CD4-positive, CD25-positive, alpha-beta regulatory T cell (primary cell): ENCODE measurements at regions not wholly inside any gene's neighbourhood (a gene's known extent, or its start where the extent isn't known, plus 50 kb on each side); places are given as distances from the start of the nearest gene placed in this dataset.

Experiments
- ATAC-seq, 2 donors: fragments of 150-1000 bp; cut with Tn5 transposase; one replicate each; pipeline ENCODE4 v1.10.0; 2021; ENCODE audit warnings: low read depth in 2 of 2, moderate number of reproducible peaks in 2 of 2, moderate library complexity in 1 of 2
- DNase-seq, 3 donors: peaks; one replicate each; pipeline versions ENCODE4 v3.0.0 to v3.0.0-alpha.2; 2012 to 2022; ENCODE audit warnings: mixed read lengths in 1 of 3
- H3K27ac ChIP-seq: one replicate; pipeline ENCODE4 v1.7.0; 2013; ENCODE audit warnings: mild to moderate bottlenecking, low read length; ENCODE audit not compliant: insufficient read depth, poor library complexity, severe bottlenecking
- H3K27me3 ChIP-seq: one replicate; pipeline ENCODE4 v1.7.0; 2013; ENCODE audit warnings: low read length; ENCODE audit not compliant: control insufficient read depth, insufficient read depth
- H3K36me3 ChIP-seq: one replicate; pipeline ENCODE4 v1.7.0; 2013; ENCODE audit warnings: mild to moderate bottlenecking, low read length, moderate library complexity; ENCODE audit not compliant: control insufficient read depth, insufficient read depth
- H3K4me1 ChIP-seq: 2 replicates; pipeline ENCODE4 v1.7.0; 2013; ENCODE audit warnings: mild to moderate bottlenecking, low read length; ENCODE audit not compliant: insufficient read depth, control insufficient read depth, poor library complexity, severe bottlenecking
- H3K4me3 ChIP-seq: one replicate; pipeline ENCODE4 v1.7.0; 2013; ENCODE audit warnings: low read depth, mild to moderate bottlenecking, low read length, moderate library complexity
- H3K9me3 ChIP-seq, 2 experiments: 1 replicate in 1 of 2; 2 replicates in 1 of 2; pipeline ENCODE4 v1.7.0; 2013; ENCODE audit warnings: low read length in 2 of 2, mild to moderate bottlenecking in 1 of 2, moderate library complexity in 1 of 2; ENCODE audit not compliant: control insufficient read depth in 2 of 2
- H3K27ac Mint-ChIP-seq, 3 donors: one replicate each; pipeline ENCODE4 v1.8.0; 2020 to 2022; ENCODE audit warnings: mild to moderate bottlenecking in 3 of 3, mixed read lengths in 3 of 3, moderate library complexity in 2 of 3
- H3K27me3 Mint-ChIP-seq: one replicate; pipeline ENCODE4 v1.8.0; 2022; ENCODE audit warnings: mild to moderate bottlenecking, mixed read lengths
- H3K36me3 Mint-ChIP-seq: one replicate; pipeline ENCODE4 v1.8.0; 2020; ENCODE audit warnings: mixed read lengths
- H3K4me1 Mint-ChIP-seq, 4 donors: one replicate each; pipeline ENCODE4 v1.8.0; 2020 to 2022; ENCODE audit warnings: mixed read lengths in 4 of 4, mild to moderate bottlenecking in 1 of 4
- H3K4me3 Mint-ChIP-seq, 4 donors: one replicate each; pipeline ENCODE4 v1.8.0; 2020 to 2022; ENCODE audit warnings: mild to moderate bottlenecking in 4 of 4, mixed read lengths in 4 of 4, moderate library complexity in 3 of 4
- H3K9me3 Mint-ChIP-seq, 7 donors: one replicate each; pipeline ENCODE4 v1.8.0; 2020 to 2022; ENCODE audit warnings: mixed read lengths in 7 of 7, mild to moderate bottlenecking in 3 of 7, moderate library complexity in 2 of 7

GRCh38 chr11:131074573-131074972 lies 158.3 kb upstream of the SNX19 start:
- ATAC-seq, result no peak
- DNase-seq, result no peak
- H3K4me3 ChIP-seq, result no peak overlapping the region
- Mint-ChIP-seq H3K36me3 (no peaks in the 10 kb centered on the region), H3K9me3 (peaks cover 0 to 5% (median 0%) of the 10 kb centered on the region in 7 donors), H3K4me3 (no peak overlapping the region), H3K27me3 (no peaks in the 10 kb centered on the region), H3K27ac (no peak overlapping the region), H3K4me1 (no peaks in the 10 kb centered on the region)
- no peaks in the 10 kb centered on the region for H3K9me3 ChIP-seq
- H3K36me3 ChIP-seq, result no peaks in the 10 kb centered on the region
- H3K4me1 ChIP-seq, result no peaks in the 10 kb centered on the region
- H3K27ac ChIP-seq, result no peak overlapping the region
- H3K27me3 ChIP-seq, result no peaks in the 10 kb centered on the region

- no peak overlapping the region for H3K4me3 ChIP-seq
- Mint-ChIP-seq H3K36me3 (no peaks in the 10 kb centered on the region), H3K9me3 (peaks cover 0 to 7% (median 0%) of the 10 kb centered on the region in 7 donors), H3K4me3 (no peak overlapping the region), H3K27me3 (no peaks in the 10 kb centered on the region), H3K27ac (no peak overlapping the region), H3K4me1 (no peaks in the 10 kb centered on the region)
- H3K27ac ChIP-seq, result no peak overlapping the region
- no peak for ATAC-seq
- H3K27me3 ChIP-seq, result no peaks in the 10 kb centered on the region
- DNase-seq, result no peak
- no peaks in the 10 kb centered on the region for H3K4me1 ChIP-seq
- no peaks in the 10 kb centered on the region for H3K36me3 ChIP-seq
- no peaks in the 10 kb centered on the region for H3K9me3 ChIP-seq
Measured at GRCh38 chr11:131077340-131077739, 161.1 kb upstream of the SNX19 start.

GRCh38 chr11:131079036-131079435 lies 162.8 kb upstream of the SNX19 start:
- peaks cover 0 to 12% (median 0%) of the 10 kb centered on the region in 7 donors for H3K9me3 Mint-ChIP-seq
- Histone ChIP-seq H3K4me3 (no peak overlapping the region), H3K9me3 (no peaks in the 10 kb centered on the region), H3K27ac (no peak overlapping the region), H3K27me3 (no peaks in the 10 kb centered on the region), H3K36me3 (no peaks in the 10 kb centered on the region), H3K4me1 (no peaks in the 10 kb centered on the region)
- H3K4me1 Mint-ChIP-seq, result no peaks in the 10 kb centered on the region
- no peak for DNase-seq
- no peak for ATAC-seq
- H3K27me3 Mint-ChIP-seq, result no peaks in the 10 kb centered on the region
- no peak overlapping the region for H3K27ac Mint-ChIP-seq
- H3K36me3 Mint-ChIP-seq, result no peaks in the 10 kb centered on the region
- no peak overlapping the region for H3K4me3 Mint-ChIP-seq

GRCh38 chr11:131089727-131090245 lies 173.5 kb upstream of the SNX19 start:
- Histone ChIP-seq H3K27me3 (no peaks in the 10 kb centered on the region), H3K4me1 (no peaks in the 10 kb centered on the region), H3K4me3 (no peak overlapping the region), H3K9me3 (no peaks in the 10 kb centered on the region), H3K27ac (no peak overlapping the region), H3K36me3 (no peaks in the 10 kb centered on the region)
- H3K27me3 Mint-ChIP-seq, result no peaks in the 10 kb centered on the region
- ATAC-seq, result no peak
- H3K4me1 Mint-ChIP-seq, result no peaks in the 10 kb centered on the region
- peaks cover 0 to 9% (median 5%) of the 10 kb centered on the region in 7 donors for H3K9me3 Mint-ChIP-seq
- no peak overlapping the region for H3K4me3 Mint-ChIP-seq
- H3K27ac Mint-ChIP-seq, result no peak overlapping the region
- no peak for DNase-seq
- no peaks in the 10 kb centered on the region for H3K36me3 Mint-ChIP-seq

GRCh38 chr11:131092469-131092868 lies 176.2 kb upstream of the SNX19 start:
- H3K27ac Mint-ChIP-seq, result no peak overlapping the region
- no peaks in the 10 kb centered on the region for H3K36me3 Mint-ChIP-seq

GRCh38 chr11:131094827-131095226 lies 178.5 kb upstream of the SNX19 start:
- H3K27me3 Mint-ChIP-seq, result no peaks in the 10 kb centered on the region
- H3K4me1 ChIP-seq, result no peaks in the 10 kb centered on the region
- no peaks in the 10 kb centered on the region for H3K4me1 Mint-ChIP-seq
- ATAC-seq, result no peak
- peaks cover 0 to 5% (median 2%) of the 10 kb centered on the region in 7 donors for H3K9me3 Mint-ChIP-seq
- H3K27ac Mint-ChIP-seq, result no peak overlapping the region
- no peaks in the 10 kb centered on the region for H3K9me3 ChIP-seq
- no peak overlapping the region for H3K4me3 Mint-ChIP-seq
- H3K27ac ChIP-seq, result no peak overlapping the region
- DNase-seq, result no peak
- no peaks in the 10 kb centered on the region for H3K36me3 Mint-ChIP-seq
- no peak overlapping the region for H3K4me3 ChIP-seq
- no peaks in the 10 kb centered on the region for H3K27me3 ChIP-seq
- no peaks in the 10 kb centered on the region for H3K36me3 ChIP-seq

More at GRCh38 chr11:131092469-131092868, 176.2 kb upstream of the SNX19 start:
- Histone ChIP-seq H3K27me3 (no peaks in the 10 kb centered on the region), H3K27ac (no peak overlapping the region), H3K4me1 (no peaks in the 10 kb centered on the region), H3K9me3 (no peaks in the 10 kb centered on the region), H3K4me3 (no peak overlapping the region), H3K36me3 (no peaks in the 10 kb centered on the region)
- no peak overlapping the region for H3K4me3 Mint-ChIP-seq
- DNase-seq (no peak), ATAC-seq (no peak)
- H3K9me3 Mint-ChIP-seq, result peaks cover 0 to 9% (median 2%) of the 10 kb centered on the region in 7 donors
- H3K27me3 Mint-ChIP-seq, result no peaks in the 10 kb centered on the region
- H3K4me1 Mint-ChIP-seq, result no peaks in the 10 kb centered on the region

- Histone ChIP-seq H3K4me1 (no peaks in the 10 kb centered on the region), H3K27me3 (no peaks in the 10 kb centered on the region), H3K27ac (no peak overlapping the region), H3K4me3 (no peak overlapping the region), H3K36me3 (no peaks in the 10 kb centered on the region), H3K9me3 (no peaks in the 10 kb centered on the region)
- H3K36me3 Mint-ChIP-seq, result no peaks in the 10 kb centered on the region
- no peaks in the 10 kb centered on the region for H3K27me3 Mint-ChIP-seq
- H3K27ac Mint-ChIP-seq, result peak overlapping the region in 1 of 3 donors; percentile 21
- peaks cover 0 to 2% (median 0%) of the 10 kb centered on the region in 7 donors for H3K9me3 Mint-ChIP-seq
- DNase-seq (no peak), ATAC-seq (no peak)
- H3K4me1 Mint-ChIP-seq, result no peaks in the 10 kb centered on the region
- H3K4me3 Mint-ChIP-seq, result no peak overlapping the region
Measured at GRCh38 chr11:131095511-131096185, 179.4 kb upstream of the SNX19 start.

- no peaks in the 10 kb centered on the region for H3K27me3 Mint-ChIP-seq
- Histone ChIP-seq H3K4me1 (no peaks in the 10 kb centered on the region), H3K4me3 (no peak overlapping the region), H3K36me3 (no peaks in the 10 kb centered on the region), H3K27ac (no peak overlapping the region), H3K9me3 (no peaks in the 10 kb centered on the region), H3K27me3 (no peaks in the 10 kb centered on the region)
- H3K27ac Mint-ChIP-seq, result no peak overlapping the region
- no peak overlapping the region for H3K4me3 Mint-ChIP-seq
- H3K36me3 Mint-ChIP-seq, result no peaks in the 10 kb centered on the region
- no peak for DNase-seq
- ATAC-seq, result no peak
- no peaks in the 10 kb centered on the region for H3K4me1 Mint-ChIP-seq
- peaks cover 0 to 2% (median 0%) of the 10 kb centered on the region in 7 donors for H3K9me3 Mint-ChIP-seq
Measured at GRCh38 chr11:131099013-131099412, 182.7 kb upstream of the SNX19 start.
